ENCODE measurements at regions not wholly inside any gene's neighbourhood (a gene's known extent, or its start where the extent isn't known, plus 50 kb on each side); places are given as distances from the start of the nearest gene placed in this dataset.
"Not testable (repeated sequence)": the region's sequence is repeated elsewhere in the genome, so short reads cannot be mapped to it uniquely, and the experiment has no call there.

- ChIA-PET CTCF (no interaction called here), POLR2A (no interaction called here)
- DNase-seq (ENCODE audit: low read depth): no peak
- TF ChIP-seq, protein P1, sequence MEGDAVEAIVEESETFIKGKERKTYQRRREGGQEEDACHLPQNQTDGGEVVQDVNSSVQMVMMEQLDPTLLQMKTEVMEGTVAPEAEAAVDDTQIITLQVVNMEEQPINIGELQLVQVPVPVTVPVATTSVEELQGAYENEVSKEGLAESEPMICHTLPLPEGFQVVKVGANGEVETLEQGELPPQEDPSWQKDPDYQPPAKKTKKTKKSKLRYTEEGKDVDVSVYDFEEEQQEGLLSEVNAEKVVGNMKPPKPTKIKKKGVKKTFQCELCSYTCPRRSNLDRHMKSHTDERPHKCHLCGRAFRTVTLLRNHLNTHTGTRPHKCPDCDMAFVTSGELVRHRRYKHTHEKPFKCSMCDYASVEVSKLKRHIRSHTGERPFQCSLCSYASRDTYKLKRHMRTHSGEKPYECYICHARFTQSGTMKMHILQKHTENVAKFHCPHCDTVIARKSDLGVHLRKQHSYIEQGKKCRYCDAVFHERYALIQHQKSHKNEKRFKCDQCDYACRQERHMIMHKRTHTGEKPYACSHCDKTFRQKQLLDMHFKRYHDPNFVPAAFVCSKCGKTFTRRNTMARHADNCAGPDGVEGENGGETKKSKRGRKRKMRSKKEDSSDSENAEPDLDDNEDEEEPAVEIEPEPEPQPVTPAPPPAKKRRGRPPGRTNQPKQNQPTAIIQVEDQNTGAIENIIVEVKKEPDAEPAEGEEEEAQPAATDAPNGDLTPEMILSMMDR (IDR thresholded peaks at IDR 0.05; ENCODE audit: insufficient read depth, low read depth, low read length): no peak
- Histone ChIP-seq H3K27me3 (ENCODE audit: control insufficient read depth, insufficient read depth, low read length) (no peaks in the 10 kb centered on the region), H3K4me3 (ENCODE audit: low read depth, low read length) (no peak overlapping the region), H3K36me3 (ENCODE audit: control insufficient read depth, insufficient read depth, low read length) (no peaks in the 10 kb centered on the region)
These were observed 230.1 kb upstream of the SPOPL start for GRCh38 chr2:138271467-138271866.

GRCh38 chr2:138272524-138273195 lies 228.9 kb upstream of the SPOPL start:
- ChIA-PET POLR2A (no interaction called here), CTCF (interaction anchor here (1.0 to 1.2 kb wide), 2 partner anchors 52 to 187 kb away, joined by 3 to 4 read pairs; no protein-coding TSS in a partner anchor)
- no peak for DNase-seq (ENCODE audit: low read depth)

GRCh38 chr2:138273280-138273679 lies 228.3 kb upstream of the SPOPL start:
- DNase-seq (ENCODE audit: low read depth); H3K4me3 ChIP-seq (ENCODE audit: low read depth, low read length); H3K36me3 ChIP-seq (ENCODE audit: control insufficient read depth, insufficient read depth, low read length); POLR2A ChIA-PET; H3K27me3 ChIP-seq (ENCODE audit: control insufficient read depth, insufficient read depth, low read length): not testable (repeated sequence)
- CTCF ChIA-PET: interaction anchor here (1.0 to 1.2 kb wide), 2 partner anchors 51 to 187 kb away, joined by 3 to 4 read pairs; no protein-coding TSS in a partner anchor

More at GRCh38 chr2:138272524-138273195, 228.9 kb upstream of the SPOPL start:
- TF ChIP-seq, protein P1 (IDR thresholded peaks at IDR 0.05; ENCODE audit: insufficient read depth, low read depth, low read length): no peak
- no peaks in the 10 kb centered on the region for H3K27me3 ChIP-seq (ENCODE audit: control insufficient read depth, insufficient read depth, low read length)
- H3K36me3 ChIP-seq (ENCODE audit: control insufficient read depth, insufficient read depth, low read length): no peaks in the 10 kb centered on the region
- H3K4me3 ChIP-seq (ENCODE audit: low read depth, low read length): no peak overlapping the region

GRCh38 chr2:138274421-138275291 lies 226.9 kb upstream of the SPOPL start:
- TF ChIP-seq, protein P1 (IDR thresholded peaks at IDR 0.05; ENCODE audit: insufficient read depth, low read depth, low read length): no peak
- CTCF ChIA-PET: interaction anchor here (0.9 kb wide), 1 partner anchor 8 kb away, joined by 3 read pairs; no protein-coding TSS in a partner anchor
- no peak for DNase-seq (ENCODE audit: low read depth)

DNA sequence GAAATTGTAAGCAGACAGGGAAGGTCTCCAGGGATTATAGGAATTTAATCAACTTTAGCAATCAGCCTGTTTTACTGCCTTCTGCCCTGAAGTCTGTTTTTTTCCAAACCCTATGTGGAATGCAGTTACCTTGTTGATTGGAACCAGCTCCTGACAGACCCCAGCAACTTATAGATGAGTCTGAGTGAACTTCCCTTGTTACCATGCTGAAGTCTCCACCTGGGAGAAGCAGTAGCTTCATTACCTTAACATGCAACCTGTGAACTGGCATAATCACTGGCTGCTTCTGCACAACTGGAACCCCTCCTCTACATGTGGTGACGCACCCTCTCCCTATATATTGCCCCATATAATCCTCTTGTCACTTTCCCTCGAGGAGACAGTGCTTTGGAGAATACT lies 226.3 kb upstream of the SPOPL start:
- ChIA-PET POLR2A (no interaction called here), CTCF (interaction anchor here (0.9 kb wide), 2 partner anchors 9 to 10 kb away, joined by 3 read pairs; no protein-coding TSS in a partner anchor)
- Histone ChIP-seq H3K4me3 (ENCODE audit: low read depth, low read length) (no peak overlapping the region), H3K27me3 (ENCODE audit: control insufficient read depth, insufficient read depth, low read length) (no peaks in the 10 kb centered on the region), H3K36me3 (ENCODE audit: control insufficient read depth, insufficient read depth, low read length) (no peaks in the 10 kb centered on the region)
- TF ChIP-seq, protein P1 (IDR thresholded peaks at IDR 0.05; ENCODE audit: insufficient read depth, low read depth, low read length): no peak
- no peak for DNase-seq (ENCODE audit: low read depth)

More at GRCh38 chr2:138274421-138275291, 226.9 kb upstream of the SPOPL start:
- Histone ChIP-seq H3K36me3 (ENCODE audit: control insufficient read depth, insufficient read depth, low read length) (no peaks in the 10 kb centered on the region), H3K27me3 (ENCODE audit: control insufficient read depth, insufficient read depth, low read length) (no peaks in the 10 kb centered on the region), H3K4me3 (ENCODE audit: low read depth, low read length) (no peak overlapping the region)
- POLR2A ChIA-PET: no interaction called here

Data from BJ (cell line).